ENCODE measurements at regions not wholly inside any gene's neighbourhood (a gene's known extent, or its start where the extent isn't known, plus 50 kb on each side); places are given as distances from the start of the nearest gene placed in this dataset.

- TF ChIP-seq GATA2 (IDR thresholded peaks at IDR 0.05; ENCODE audit: low read depth, low read length) (no peak), GATA3 (IDR thresholded peaks at IDR 0.05; ENCODE audit: low read depth, low read length) (no peak)
Observed at GRCh38 chr5:91925249-91925648, 542.1 kb upstream of the ARRDC3 start.
